ENCODE measurements at regions not wholly inside any gene's neighbourhood (a gene's known extent, or its start where the extent isn't known, plus 50 kb on each side); places are given as distances from the start of the nearest gene placed in this dataset.

DNA sequence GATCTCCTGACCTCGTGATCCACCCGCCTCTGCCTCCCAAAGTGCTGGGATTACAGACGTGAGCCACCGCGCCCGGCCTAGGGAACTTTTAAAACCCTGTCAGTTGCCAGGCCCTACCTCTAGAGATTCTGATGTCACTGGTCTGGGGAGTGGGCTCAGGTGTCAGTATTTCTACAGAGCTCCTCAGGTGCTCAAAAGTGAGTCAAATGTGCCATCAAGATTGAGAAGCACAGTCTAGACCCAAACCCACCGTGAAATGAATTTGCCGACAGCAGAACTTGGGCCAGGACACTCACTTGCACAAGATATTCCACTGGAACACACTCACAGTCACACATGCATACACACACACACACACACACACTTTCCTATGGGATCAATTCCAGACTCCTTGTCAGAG, 215.5 kb downstream of the RRAGC start:
- TF ChIP-seq EZH2 (IDR thresholded peaks at IDR 0.05; ENCODE audit: borderline replicate concordance, low read length): no peak
- TF ChIP-seq, protein P1, sequence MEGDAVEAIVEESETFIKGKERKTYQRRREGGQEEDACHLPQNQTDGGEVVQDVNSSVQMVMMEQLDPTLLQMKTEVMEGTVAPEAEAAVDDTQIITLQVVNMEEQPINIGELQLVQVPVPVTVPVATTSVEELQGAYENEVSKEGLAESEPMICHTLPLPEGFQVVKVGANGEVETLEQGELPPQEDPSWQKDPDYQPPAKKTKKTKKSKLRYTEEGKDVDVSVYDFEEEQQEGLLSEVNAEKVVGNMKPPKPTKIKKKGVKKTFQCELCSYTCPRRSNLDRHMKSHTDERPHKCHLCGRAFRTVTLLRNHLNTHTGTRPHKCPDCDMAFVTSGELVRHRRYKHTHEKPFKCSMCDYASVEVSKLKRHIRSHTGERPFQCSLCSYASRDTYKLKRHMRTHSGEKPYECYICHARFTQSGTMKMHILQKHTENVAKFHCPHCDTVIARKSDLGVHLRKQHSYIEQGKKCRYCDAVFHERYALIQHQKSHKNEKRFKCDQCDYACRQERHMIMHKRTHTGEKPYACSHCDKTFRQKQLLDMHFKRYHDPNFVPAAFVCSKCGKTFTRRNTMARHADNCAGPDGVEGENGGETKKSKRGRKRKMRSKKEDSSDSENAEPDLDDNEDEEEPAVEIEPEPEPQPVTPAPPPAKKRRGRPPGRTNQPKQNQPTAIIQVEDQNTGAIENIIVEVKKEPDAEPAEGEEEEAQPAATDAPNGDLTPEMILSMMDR (IDR thresholded peaks at IDR 0.05; ENCODE audit: low read length): no peak
- no peak overlapping the region for H3K27ac ChIP-seq (ENCODE audit: low read depth, low read length, poor library complexity, severe bottlenecking)
- no peaks in the 10 kb centered on the region for H3K4me1 ChIP-seq (ENCODE audit: insufficient read depth, low read length, severe bottlenecking)
- no peak overlapping the region for H3K4me3 ChIP-seq (ENCODE audit: low read depth, low read length, poor library complexity, severe bottlenecking)
- H3K9ac ChIP-seq (ENCODE audit: low read length): no peak overlapping the region
- no peaks in the 10 kb centered on the region for H3F3A ChIP-seq (ENCODE audit: insufficient read depth, low read length)
- no peaks in the 10 kb centered on the region for H3K27me3 ChIP-seq (ENCODE audit: insufficient read depth, low read length)
- H3K9me3 ChIP-seq (ENCODE audit: low read length): no peaks in the 10 kb centered on the region
- H3K36me3 ChIP-seq (ENCODE audit: insufficient read depth, low read length): no peaks in the 10 kb centered on the region
- no peaks in the 10 kb centered on the region for H3K79me2 ChIP-seq (ENCODE audit: insufficient read depth, low read length)
- no peak overlapping the region for H2AFZ ChIP-seq (ENCODE audit: low read length)
- no peaks in the 10 kb centered on the region for H4K20me1 ChIP-seq (ENCODE audit: insufficient read depth, low read length)
- no peaks in the 10 kb centered on the region for H3K9me2 ChIP-seq (ENCODE audit: low read depth, low read length)
- no peak overlapping the region for H3K4me2 ChIP-seq (ENCODE audit: low read length)

DNA sequence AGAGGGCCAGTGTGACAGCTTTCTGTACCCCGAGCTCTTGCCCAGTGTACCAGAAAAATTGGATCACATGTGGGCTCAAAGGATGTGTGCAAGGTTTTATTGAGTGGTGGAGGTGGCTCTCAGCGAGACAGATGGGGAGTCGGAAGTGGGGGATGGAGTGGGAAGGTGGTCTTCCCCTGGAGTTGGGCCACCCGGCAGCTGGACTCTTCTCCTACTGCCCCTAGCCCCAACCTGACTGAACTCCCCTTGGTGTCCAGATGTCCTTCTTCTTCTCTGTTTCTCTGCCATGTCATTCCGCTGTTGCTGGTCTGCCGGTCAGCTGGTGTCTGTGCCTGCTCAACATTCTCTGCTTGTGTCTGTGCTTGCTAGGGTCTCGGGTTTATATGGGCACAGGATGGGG, 217.9 kb downstream of the RRAGC start:
- Histone ChIP-seq H2AFZ (ENCODE audit: low read length) (no peak overlapping the region), H3K9me2 (ENCODE audit: low read depth, low read length) (no peaks in the 10 kb centered on the region), H3K27ac (ENCODE audit: low read depth, low read length, poor library complexity, severe bottlenecking) (no peak overlapping the region), H3K79me2 (ENCODE audit: insufficient read depth, low read length) (no peaks in the 10 kb centered on the region), H3F3A (ENCODE audit: insufficient read depth, low read length) (no peaks in the 10 kb centered on the region), H3K4me2 (ENCODE audit: low read length) (no peak overlapping the region), H3K4me1 (ENCODE audit: insufficient read depth, low read length, severe bottlenecking) (no peaks in the 10 kb centered on the region), H3K27me3 (ENCODE audit: insufficient read depth, low read length) (no peaks in the 10 kb centered on the region), H4K20me1 (ENCODE audit: insufficient read depth, low read length) (no peaks in the 10 kb centered on the region), H3K9me3 (ENCODE audit: low read length) (no peaks in the 10 kb centered on the region), H3K9ac (ENCODE audit: low read length) (no peak overlapping the region), H3K36me3 (ENCODE audit: insufficient read depth, low read length) (no peaks in the 10 kb centered on the region), H3K4me3 (ENCODE audit: low read depth, low read length, poor library complexity, severe bottlenecking) (no peak overlapping the region)
- no peak for TF ChIP-seq EZH2 (IDR thresholded peaks at IDR 0.05; ENCODE audit: borderline replicate concordance, low read length)
- TF ChIP-seq, protein P1 (IDR thresholded peaks at IDR 0.05; ENCODE audit: low read length): no peak

DNA sequence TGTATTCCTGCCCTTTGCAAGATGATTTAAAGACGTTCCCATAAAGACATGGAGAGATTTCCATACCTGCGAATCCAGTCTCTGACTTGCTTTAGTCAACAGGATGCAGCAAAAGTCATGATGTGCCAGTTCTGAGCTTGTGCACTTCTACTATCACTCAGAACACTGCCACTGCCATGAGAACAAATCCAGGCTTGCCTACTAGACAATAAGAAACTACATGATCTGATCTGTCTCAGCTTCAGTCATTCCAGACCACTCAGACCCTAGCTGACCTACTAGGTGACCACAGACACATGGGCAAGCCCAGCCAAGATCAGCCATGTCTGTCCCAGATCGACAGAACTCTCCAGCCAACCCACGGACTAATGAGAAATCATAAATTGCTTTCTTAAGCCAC, 219.2 kb downstream of the RRAGC start:
- H3K9ac ChIP-seq (ENCODE audit: low read length): no peak overlapping the region
- no peaks in the 10 kb centered on the region for H3K27me3 ChIP-seq (ENCODE audit: insufficient read depth, low read length)
- H3K9me3 ChIP-seq (ENCODE audit: low read length): no peaks in the 10 kb centered on the region
- H3K27ac ChIP-seq (ENCODE audit: low read depth, low read length, poor library complexity, severe bottlenecking): no peak overlapping the region
- H3K4me2 ChIP-seq (ENCODE audit: low read length): no peak overlapping the region
- no peaks in the 10 kb centered on the region for H3F3A ChIP-seq (ENCODE audit: insufficient read depth, low read length)
- no peaks in the 10 kb centered on the region for H4K20me1 ChIP-seq (ENCODE audit: insufficient read depth, low read length)
- no peaks in the 10 kb centered on the region for H3K36me3 ChIP-seq (ENCODE audit: insufficient read depth, low read length)
- no peak for TF ChIP-seq EZH2 (IDR thresholded peaks at IDR 0.05; ENCODE audit: borderline replicate concordance, low read length)
- TF ChIP-seq, protein P1 (IDR thresholded peaks at IDR 0.05; ENCODE audit: low read length): no peak
- no peak overlapping the region for H3K4me3 ChIP-seq (ENCODE audit: low read depth, low read length, poor library complexity, severe bottlenecking)
- H3K79me2 ChIP-seq (ENCODE audit: insufficient read depth, low read length): no peaks in the 10 kb centered on the region
- H3K4me1 ChIP-seq (ENCODE audit: insufficient read depth, low read length, severe bottlenecking): no peaks in the 10 kb centered on the region
- no peaks in the 10 kb centered on the region for H3K9me2 ChIP-seq (ENCODE audit: low read depth, low read length)
- no peak overlapping the region for H2AFZ ChIP-seq (ENCODE audit: low read length)

Measured in OCI-LY1 (cell line).